SW 1271 (cell line): ENCODE measurements at regions not wholly inside any gene's neighbourhood (a gene's known extent, or its start where the extent isn't known, plus 50 kb on each side); places are given as distances from the start of the nearest gene placed in this dataset.

ENCODE experiments used
- DNase-seq, 2 experiments: peaks; one replicate each; lab custom pipeline; 2025; lab: John Stamatoyannopoulos, UW

- no peak for DNase-seq
These were observed 151.6 kb upstream of the SLC30A5 start for GRCh38 chr5:68942169-68942568.

- DNase-seq, result no peak
These were observed 147.1 kb upstream of the SLC30A5 start for GRCh38 chr5:68946728-68947127.

- DNase-seq, result no peak
These were observed 145.8 kb upstream of the SLC30A5 start for GRCh38 chr5:68947986-68948385.

GRCh38 chr5:68949256-68949655 lies 144.6 kb upstream of the SLC30A5 start:
- no peak for DNase-seq

DNA sequence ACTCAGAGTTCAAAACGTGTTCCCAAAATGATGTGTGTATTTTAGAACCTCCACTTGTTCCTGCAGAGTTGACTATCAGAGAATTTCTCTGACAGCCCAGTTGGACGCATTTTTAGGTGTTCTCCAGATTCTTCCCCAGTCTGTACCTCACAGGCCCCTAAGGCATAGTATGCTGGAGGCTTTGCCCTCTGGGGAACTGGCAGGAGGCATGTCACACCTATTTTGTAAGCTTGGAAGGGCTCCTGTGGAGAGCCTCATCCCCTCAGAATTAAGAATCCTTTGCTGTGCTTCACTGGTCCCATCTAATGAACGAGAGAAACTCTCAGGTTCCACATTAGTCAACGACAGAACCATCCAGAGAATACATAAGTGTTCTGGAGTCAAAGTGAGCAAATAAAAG lies 144.1 kb upstream of the SLC30A5 start:
- DNase-seq, result no peak

GRCh38 chr5:68950125-68950524 lies 143.7 kb upstream of the SLC30A5 start:
- no peak for DNase-seq

DNA sequence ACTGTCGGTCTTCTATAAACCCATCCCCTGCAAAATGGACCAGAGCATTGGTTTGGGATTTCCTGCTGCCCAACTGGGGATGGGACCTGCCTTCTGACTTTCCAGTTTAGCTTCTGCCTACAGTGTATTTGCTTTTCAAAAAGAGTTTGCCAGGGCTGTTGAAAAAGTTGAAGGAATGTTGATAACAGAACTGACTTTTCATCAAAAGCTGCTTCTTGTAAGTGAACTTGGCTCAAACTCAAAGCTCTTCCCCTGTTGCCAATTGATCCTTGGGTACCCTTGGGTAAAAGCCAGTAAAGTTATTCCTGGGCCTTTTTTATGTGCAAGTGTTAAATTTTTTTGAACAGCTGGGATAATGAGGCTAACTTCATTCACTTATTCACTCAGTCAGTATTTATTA lies 142.9 kb upstream of the SLC30A5 start:
- no peak for DNase-seq

- no peak for DNase-seq
These were observed 140.5 kb upstream of the SLC30A5 start for GRCh38 chr5:68953231-68953874.

GRCh38 chr5:68953875-68954617 lies 139.8 kb upstream of the SLC30A5 start:
- no peak for DNase-seq

DNA sequence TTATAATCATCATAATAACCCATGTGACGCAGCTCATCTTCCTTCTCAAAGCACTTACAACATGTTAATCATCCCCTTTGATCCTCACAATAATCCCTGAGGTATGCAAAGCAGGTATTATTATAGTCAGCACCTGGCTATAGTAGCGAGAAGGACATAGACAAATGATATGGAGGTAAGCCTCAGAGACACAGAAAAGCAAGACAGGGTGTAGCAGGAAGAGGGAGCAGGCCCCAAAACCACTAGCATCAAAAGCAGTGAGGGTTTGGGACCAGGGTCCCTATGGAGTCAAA lies 139.2 kb upstream of the SLC30A5 start:
- DNase-seq, result no peak

GRCh38 chr5:68957591-68957990 lies 136.2 kb upstream of the SLC30A5 start:
- no peak for DNase-seq

GRCh38 chr5:68958428-68958827 lies 135.4 kb upstream of the SLC30A5 start:
- no peak for DNase-seq

DNA sequence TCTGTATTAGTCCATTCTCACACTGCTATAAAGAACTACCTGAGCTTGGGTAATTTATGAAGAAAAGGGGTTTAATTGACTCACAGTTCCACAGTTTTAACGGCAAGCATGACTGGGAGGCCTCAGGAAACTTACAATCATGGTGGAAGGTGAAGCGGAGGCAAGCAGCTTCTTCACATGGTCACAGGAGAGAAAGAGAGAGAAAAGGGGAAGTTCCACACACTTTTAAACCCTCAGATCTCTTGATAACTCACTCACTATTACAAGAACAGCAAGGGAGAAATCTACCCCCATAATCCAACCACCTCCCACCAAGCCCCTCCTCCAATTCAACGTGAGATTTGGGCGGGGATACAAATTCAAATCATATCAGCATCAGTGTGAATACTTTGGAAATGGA lies 133.4 kb upstream of the SLC30A5 start:
- DNase-seq, result no peak

DNA sequence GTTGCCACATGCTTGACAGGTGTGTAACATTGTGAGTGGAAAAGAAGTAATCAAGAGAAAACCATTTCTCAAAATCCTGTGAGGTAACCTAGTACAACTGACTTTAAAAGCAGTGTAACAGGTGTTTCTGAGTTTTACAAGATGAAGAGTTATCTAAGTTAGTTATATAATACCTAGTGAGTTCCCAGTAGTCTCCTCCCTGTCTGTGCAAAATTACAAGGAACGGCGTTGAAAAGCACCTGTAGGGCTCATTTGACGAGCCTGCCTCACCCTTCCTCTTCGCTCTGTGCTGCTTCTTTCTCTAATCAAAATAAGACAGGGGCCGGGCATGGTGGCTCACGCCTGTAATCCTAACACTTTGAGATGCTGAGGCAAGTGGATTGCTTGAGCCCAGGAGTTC lies 132.9 kb upstream of the SLC30A5 start:
- DNase-seq, result no peak

DNA sequence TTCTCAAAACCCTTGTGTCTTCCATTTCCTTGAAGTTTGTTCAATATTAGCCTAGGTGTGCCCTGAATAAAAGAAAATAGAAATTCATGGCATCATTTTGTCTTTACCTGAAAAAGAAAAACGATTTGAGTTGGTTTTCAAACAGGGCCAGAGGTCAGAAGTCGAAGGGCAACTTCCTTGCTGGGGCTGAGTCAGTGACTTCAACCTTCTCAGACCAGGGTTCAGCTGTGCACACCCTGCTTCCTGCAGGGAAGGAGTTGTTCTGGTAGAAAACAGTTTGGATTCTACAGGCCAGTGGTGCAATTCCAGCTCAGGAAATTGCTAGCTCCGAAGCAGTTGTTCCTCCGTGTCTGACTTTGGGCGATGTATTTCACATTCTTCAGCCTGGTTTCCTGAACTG lies 132.1 kb upstream of the SLC30A5 start:
- no peak for DNase-seq

DNA sequence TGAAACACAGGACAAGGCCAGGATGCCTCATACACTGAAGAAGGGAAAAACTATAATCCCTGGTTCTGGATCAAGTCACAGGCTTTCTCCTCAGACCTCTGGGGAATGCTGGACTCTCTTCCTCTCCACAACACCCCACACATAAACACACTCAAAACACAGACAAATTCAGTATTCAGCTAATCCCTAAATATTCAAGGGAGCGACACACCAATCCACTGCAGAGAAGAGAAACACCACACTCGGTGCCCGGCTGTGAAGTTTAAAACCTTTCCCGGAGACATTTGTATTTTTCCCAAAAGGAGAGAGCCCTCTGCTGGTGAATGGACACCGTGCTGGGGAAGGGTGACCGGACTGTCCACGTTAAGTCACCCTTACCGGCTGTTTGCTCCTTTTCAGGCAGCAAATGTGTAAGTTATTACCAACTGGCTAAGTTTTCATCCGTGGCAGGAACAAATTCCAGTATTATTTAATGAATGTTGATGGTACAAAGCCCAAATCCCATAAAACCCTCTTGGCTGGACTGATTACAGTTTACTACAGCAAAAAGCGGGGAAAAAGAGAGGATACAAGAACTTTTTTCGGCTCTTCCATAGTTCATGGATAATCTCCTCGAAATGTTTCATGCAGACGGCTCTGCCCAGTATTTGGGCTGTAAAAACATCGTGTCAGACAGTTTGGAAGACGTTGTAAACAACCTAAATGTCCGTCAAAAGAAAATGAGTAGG lies 130.9 kb upstream of the SLC30A5 start:
- DNase-seq, result peak; percentile 5 to 59

- no peak for DNase-seq
These were observed 129.1 kb upstream of the SLC30A5 start for GRCh38 chr5:68964679-68965078.

DNA sequence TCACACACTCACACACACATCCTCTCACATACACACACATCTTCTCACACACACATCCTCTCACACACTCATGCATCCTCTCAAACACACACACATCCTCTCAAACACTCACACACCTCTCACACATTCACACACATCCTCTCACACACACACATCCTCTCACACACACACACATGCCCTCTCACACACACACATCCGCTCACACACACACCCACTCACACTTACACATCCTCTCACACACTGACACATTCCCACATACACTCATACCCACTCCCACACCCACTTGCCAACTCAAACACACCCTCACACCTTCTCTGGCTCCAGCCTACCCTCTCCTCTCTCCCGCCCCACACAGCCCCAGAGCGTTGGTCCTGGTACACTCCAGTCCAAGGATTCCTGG lies 127.9 kb upstream of the SLC30A5 start:
- DNase-seq, result no peak

- DNase-seq, result no peak
These were observed 127.2 kb upstream of the SLC30A5 start for GRCh38 chr5:68966596-68966995.

GRCh38 chr5:68968429-68968828 lies 125.4 kb upstream of the SLC30A5 start:
- no peak for DNase-seq

- no peak for DNase-seq
These were observed 123.2 kb upstream of the SLC30A5 start for GRCh38 chr5:68970617-68971016.

DNA sequence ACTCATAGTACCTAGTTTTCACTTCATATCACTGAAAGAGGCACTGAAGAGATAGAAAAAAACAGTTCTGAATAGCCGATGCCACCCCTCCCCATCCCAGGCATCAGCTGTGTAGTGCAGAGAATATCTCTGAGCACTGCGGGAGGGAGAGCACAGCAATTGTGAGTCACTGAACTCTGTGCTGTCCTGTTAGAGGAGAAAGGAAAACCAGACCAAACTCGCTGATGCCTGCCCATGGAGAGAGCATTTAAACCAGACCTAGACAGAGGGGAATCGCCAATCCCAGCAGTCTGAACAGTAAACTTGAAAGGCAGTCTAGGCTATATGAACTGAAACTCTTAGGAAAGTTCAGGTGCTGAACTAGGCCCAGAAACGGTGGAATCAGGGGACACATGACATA lies 120.1 kb upstream of the SLC30A5 start:
- DNase-seq, result no peak

GRCh38 chr5:68983043-68983442 lies 110.8 kb upstream of the SLC30A5 start:
- no peak for DNase-seq
